ENCODE measurements at regions not wholly inside any gene's neighbourhood (a gene's known extent, or its start where the extent isn't known, plus 50 kb on each side); places are given as distances from the start of the nearest gene placed in this dataset.
A peak's percentile ranks its signal among the peaks of the same experiment; 100 is the strongest.
"Not testable (repeated sequence)": the region's sequence is repeated elsewhere in the genome, so short reads cannot be mapped to it uniquely, and the experiment has no call there.

GRCh38 chr4:124873361-124874171 is 161.0 kb upstream of the ANKRD50 start:
- no peak for DNase-seq

GRCh38 chr4:124872659-124873058 is 160.1 kb upstream of the ANKRD50 start:
- no peak for DNase-seq

GRCh38 chr4:124869961-124870495 is 157.5 kb upstream of the ANKRD50 start:
- DNase-seq, result no peak

- no peak for DNase-seq
Measured at GRCh38 chr4:124868495-124868894, 156.0 kb upstream of the ANKRD50 start.

- DNase-seq, result no peak
Measured at GRCh38 chr4:124867536-124867935, 155.0 kb upstream of the ANKRD50 start.

- no peak for DNase-seq
Measured at GRCh38 chr4:124866301-124866700, 153.8 kb upstream of the ANKRD50 start.

GRCh38 chr4:124863040-124863545 is 150.6 kb upstream of the ANKRD50 start:
- DNase-seq, result no peak

- no peak for DNase-seq
Measured at GRCh38 chr4:124862261-124862660, 149.7 kb upstream of the ANKRD50 start.

- DNase-seq, result no peak
Measured at GRCh38 chr4:124861761-124862160, 149.2 kb upstream of the ANKRD50 start.

- DNase-seq, result no peak
Measured at GRCh38 chr4:124854968-124855367, 142.4 kb upstream of the ANKRD50 start.

- no peak for DNase-seq
Measured at GRCh38 chr4:124851741-124852140, 139.2 kb upstream of the ANKRD50 start.

- DNase-seq, result no peak
Measured at GRCh38 chr4:124846306-124846705, 133.8 kb upstream of the ANKRD50 start.

- no peak for DNase-seq
Measured at GRCh38 chr4:124839786-124840390, 127.4 kb upstream of the ANKRD50 start.

GRCh38 chr4:124833831-124834505 is 121.4 kb upstream of the ANKRD50 start:
- DNase-seq, result no peak

GRCh38 chr4:124828382-124828781 is 115.8 kb upstream of the ANKRD50 start:
- no peak for DNase-seq

GRCh38 chr4:124817531-124817930 is 105.0 kb upstream of the ANKRD50 start:
- DNase-seq, result no peak

- not testable (repeated sequence) for DNase-seq
Measured at GRCh38 chr4:124812203-124812602, 99.7 kb upstream of the ANKRD50 start.

- DNase-seq, result peak in 1 of 2 experiments; percentile 9
Measured at GRCh38 chr4:124810827-124811226, 98.3 kb upstream of the ANKRD50 start.

GRCh38 chr4:124807421-124807820 is 94.9 kb upstream of the ANKRD50 start:
- DNase-seq, result no peak

- DNase-seq, result peak in 1 of 2 experiments; percentile 7
Measured at GRCh38 chr4:124806403-124806802, 93.9 kb upstream of the ANKRD50 start.

GRCh38 chr4:124804584-124804983 is 92.1 kb upstream of the ANKRD50 start:
- no peak for DNase-seq

- DNase-seq, result no peak
Measured at GRCh38 chr4:124804041-124804440, 91.5 kb upstream of the ANKRD50 start.

GRCh38 chr4:124803641-124804040 is 91.1 kb upstream of the ANKRD50 start:
- DNase-seq, result no peak

Data from NCI-H2081 (cell line).